GM21737 (cell line): ENCODE measurements at regions not wholly inside any gene's neighbourhood (a gene's known extent, or its start where the extent isn't known, plus 50 kb on each side); places are given as distances from the start of the nearest gene placed in this dataset.

Source experiments
- ATAC-seq: cut with Tn5 transposase; IDR thresholded peaks from one replicate; pipeline ENCODE4 v1.9.1; 2021; ENCODE audit warnings: mild to moderate bottlenecking, moderate library complexity; ENCODE audit not compliant: unreplicated experiment

GRCh38 chr17:77815127-77815905 lies 143.2 kb upstream of the TNRC6C start:
- no peak for ATAC-seq

- no peak for ATAC-seq
Measured at GRCh38 chr17:77817953-77818352, 140.6 kb upstream of the TNRC6C start.

- no peak for ATAC-seq
Measured at GRCh38 chr17:77819497-77819896, 139.0 kb upstream of the TNRC6C start.

- ATAC-seq, result no peak
Measured at GRCh38 chr17:77821114-77821513, 137.4 kb upstream of the TNRC6C start.

GRCh38 chr17:77822302-77823030 lies 136.0 kb upstream of the TNRC6C start:
- ATAC-seq, result no peak

- ATAC-seq, result no peak
Measured at GRCh38 chr17:77824102-77824779, 134.3 kb upstream of the TNRC6C start.

- ATAC-seq, result no peak
Measured at GRCh38 chr17:77824780-77825280, 133.7 kb upstream of the TNRC6C start.

GRCh38 chr17:77825621-77826020 lies 132.9 kb upstream of the TNRC6C start:
- no peak for ATAC-seq

- ATAC-seq, result no peak
Measured at GRCh38 chr17:77826132-77826873, 132.2 kb upstream of the TNRC6C start.

GRCh38 chr17:77827039-77827438 lies 131.5 kb upstream of the TNRC6C start:
- ATAC-seq, result no peak

GRCh38 chr17:77827511-77827910 lies 131.0 kb upstream of the TNRC6C start:
- ATAC-seq, result no peak

- no peak for ATAC-seq
Measured at GRCh38 chr17:77828749-77829539, 129.6 kb upstream of the TNRC6C start.

- ATAC-seq, result no peak
Measured at GRCh38 chr17:77829843-77830799, 128.4 kb upstream of the TNRC6C start.

GRCh38 chr17:77830816-77831473 lies 127.6 kb upstream of the TNRC6C start:
- ATAC-seq, result no peak

GRCh38 chr17:77831474-77832179 lies 126.9 kb upstream of the TNRC6C start:
- ATAC-seq, result no peak

GRCh38 chr17:77832180-77832560 lies 126.3 kb upstream of the TNRC6C start:
- ATAC-seq, result no peak

- no peak for ATAC-seq
Measured at GRCh38 chr17:77833769-77834168, 124.7 kb upstream of the TNRC6C start.
